ENCODE measurements at regions not wholly inside any gene's neighbourhood (a gene's known extent, or its start where the extent isn't known, plus 50 kb on each side); places are given as distances from the start of the nearest gene placed in this dataset.

GRCh38 chr4:89572224-89572858, 264.6 kb downstream of the SNCA start:
- Histone ChIP-seq H3K9me3 (no peaks in the 10 kb centered on the region), H3K4me3 (no peak overlapping the region), H3K36me3 (no peaks in the 10 kb centered on the region), H3K27me3 (no peaks in the 10 kb centered on the region), H3K4me1 (no peaks in the 10 kb centered on the region), H3K27ac (no peak overlapping the region)
- DNase-seq (no peak), ATAC-seq (no peak)
- no peak for TF ChIP-seq CTCF (IDR thresholded peaks at IDR 0.05)
- no peak for TF ChIP-seq POLR2A (IDR thresholded peaks at IDR 0.05)
- WGBS, 4 donors = 45 to 57% (median 53%) methylated on average over 2 of the region's 2 CpGs
- intact Hi-C loops (cut with DNase I) = no loop called here

- ATAC-seq = no peak
- no peaks in the 10 kb centered on the region for H3K9me3 ChIP-seq
- no peak overlapping the region for H3K4me3 ChIP-seq
- WGBS, 4 donors = 57 to 77% (median 76%) methylated on average over 1 of the region's 1 CpG
- no peak for DNase-seq
- no peak overlapping the region for H3K27ac ChIP-seq
- no peaks in the 10 kb centered on the region for H3K4me1 ChIP-seq
- no peaks in the 10 kb centered on the region for H3K27me3 ChIP-seq
- intact Hi-C loops (cut with DNase I) = no loop called here
- no peak for TF ChIP-seq CTCF (IDR thresholded peaks at IDR 0.05)
- TF ChIP-seq POLR2A (IDR thresholded peaks at IDR 0.05) = no peak
- no peaks in the 10 kb centered on the region for H3K36me3 ChIP-seq
Observed at GRCh38 chr4:89570931-89571330, 263.3 kb upstream of the GPRIN3 start.

- DNase-seq = peak in 1 of 5 donors; percentile 36
- ATAC-seq = no peak
- no peaks in the 10 kb centered on the region for H3K27me3 ChIP-seq
- no peaks in the 10 kb centered on the region for H3K9me3 ChIP-seq
- WGBS, 4 donors = 71 to 84% (median 80%) methylated on average over 3 to 7 of the region's 7 CpGs
- intact Hi-C loops (cut with DNase I) = no loop called here
- no peak overlapping the region for H3K4me3 ChIP-seq
- TF ChIP-seq CTCF (IDR thresholded peaks at IDR 0.05) (no peak), POLR2A (IDR thresholded peaks at IDR 0.05) (no peak)
- H3K4me1 ChIP-seq = no peaks in the 10 kb centered on the region
- no peak overlapping the region for H3K27ac ChIP-seq
- H3K36me3 ChIP-seq = no peaks in the 10 kb centered on the region
Observed at GRCh38 chr4:89567936-89568335, 260.3 kb upstream of the GPRIN3 start.

- Histone ChIP-seq H3K36me3 (no peaks in the 10 kb centered on the region), H3K27me3 (no peaks in the 10 kb centered on the region), H3K4me3 (no peak overlapping the region), H3K9me3 (no peaks in the 10 kb centered on the region), H3K4me1 (no peaks in the 10 kb centered on the region), H3K27ac (no peak overlapping the region)
- intact Hi-C loops (cut with DNase I) = no loop called here
- no peak for TF ChIP-seq POLR2A (IDR thresholded peaks at IDR 0.05)
- TF ChIP-seq CTCF (IDR thresholded peaks at IDR 0.05) = no peak
- WGBS, 4 donors = 36 to 50% (median 41%) methylated on average over 2 of the region's 2 CpGs
- no peak for ATAC-seq
- no peak for DNase-seq
Observed at GRCh38 chr4:89563431-89563830, 255.8 kb upstream of the GPRIN3 start.

All from heart left ventricle (tissue), 16 donors.